ENCODE measurements at regions not wholly inside any gene's neighbourhood (a gene's known extent, or its start where the extent isn't known, plus 50 kb on each side); places are given as distances from the start of the nearest gene placed in this dataset.

GRCh38 chr4:138410266-138410665 is 168.1 kb upstream of the SLC7A11 start:
- TF ChIP-seq EZH2 (IDR thresholded peaks at IDR 0.05) (no peak), POLR2AphosphoS5 (IDR thresholded peaks at IDR 0.05; ENCODE audit: borderline replicate concordance, low read depth, low read length) (no peak)
